ENCODE measurements at regions not wholly inside any gene's neighbourhood (a gene's known extent, or its start where the extent isn't known, plus 50 kb on each side); places are given as distances from the start of the nearest gene placed in this dataset.

DNA sequence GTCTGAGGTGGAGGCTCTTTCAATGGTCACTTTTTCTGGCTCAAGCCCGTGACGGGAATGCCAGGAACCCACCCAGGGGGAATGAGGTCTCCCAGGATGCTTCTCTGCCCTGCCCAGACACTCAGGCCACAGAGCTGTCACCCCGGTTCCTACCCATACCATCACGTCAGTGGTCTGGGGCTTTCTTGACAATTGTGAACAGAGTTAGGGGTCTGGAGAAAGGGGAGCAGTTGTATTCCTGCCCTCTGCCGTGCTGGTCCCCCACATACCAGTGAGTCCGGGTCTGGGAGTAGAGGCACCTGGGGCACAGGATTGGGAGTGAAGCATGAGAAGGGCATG is 97.2 kb downstream of the B3GNT2 start:
- intact Hi-C loops (cut with DNase I): loop anchor here (2.0 kb wide), 1 partner anchor 96 kb away; the partner anchor contains the start of gene B3GNT2
- ATAC-seq: no peak
- DNase-seq (ENCODE audit: missing footprints): no peak

- DNase-seq (ENCODE audit: missing footprints) (no peak), ATAC-seq (peak; percentile 42)
- intact Hi-C loops (cut with DNase I): loop anchor here (2.0 kb wide), 1 partner anchor 95 kb away; the partner anchor contains the start of gene B3GNT2
These were observed 96.3 kb downstream of the B3GNT2 start for GRCh38 chr2:62292190-62292589.

DNA sequence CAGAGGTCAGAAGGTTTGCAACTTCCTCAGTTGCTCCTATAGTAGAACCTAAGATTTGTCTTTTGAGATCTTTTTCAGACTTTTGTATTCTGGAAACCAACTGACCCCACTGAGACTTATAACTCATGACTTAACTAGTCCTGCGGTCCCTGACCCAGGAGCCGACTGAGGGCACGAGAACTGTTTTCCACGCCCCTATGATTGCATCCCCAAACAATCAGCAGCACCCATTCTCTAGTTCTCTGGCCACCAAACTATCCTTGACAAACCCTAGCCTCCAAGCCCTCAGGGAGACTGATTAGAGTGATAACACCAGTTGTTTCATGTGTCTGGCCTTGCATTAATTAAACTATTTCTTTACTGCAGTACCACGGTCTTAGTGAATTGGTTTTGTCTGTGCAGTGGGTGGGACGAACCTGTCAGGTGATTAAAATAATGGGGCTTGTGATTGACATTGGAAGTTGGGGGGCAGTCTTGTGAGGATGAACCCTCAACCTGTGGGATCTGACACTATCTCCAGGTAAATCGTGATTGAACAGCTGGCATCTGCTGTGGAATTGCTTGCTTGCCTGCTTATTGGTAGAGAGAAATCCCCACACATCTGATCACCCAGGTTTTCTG is 95.7 kb downstream of the B3GNT2 start:
- ATAC-seq (no peak), DNase-seq (ENCODE audit: missing footprints) (no peak)
- intact Hi-C loops (cut with DNase I): loop anchor here (2.0 kb wide), 1 partner anchor 95 kb away; the partner anchor contains the start of gene B3GNT2

GRCh38 chr2:62291052-62291451 is 95.1 kb downstream of the B3GNT2 start:
- DNase-seq (ENCODE audit: missing footprints): no peak
- ATAC-seq: no peak
- intact Hi-C loops (cut with DNase I): no loop called here

- intact Hi-C loops (cut with DNase I): no loop called here
- peak; percentile 91 for DNase-seq (ENCODE audit: missing footprints)
- ATAC-seq: peak; percentile 42
These were observed 92.3 kb downstream of the B3GNT2 start for GRCh38 chr2:62287899-62288880.

- intact Hi-C loops (cut with DNase I): no loop called here
- ATAC-seq (no peak), DNase-seq (ENCODE audit: missing footprints) (no peak)
These were observed 91.4 kb downstream of the B3GNT2 start for GRCh38 chr2:62287282-62287681.

DNA sequence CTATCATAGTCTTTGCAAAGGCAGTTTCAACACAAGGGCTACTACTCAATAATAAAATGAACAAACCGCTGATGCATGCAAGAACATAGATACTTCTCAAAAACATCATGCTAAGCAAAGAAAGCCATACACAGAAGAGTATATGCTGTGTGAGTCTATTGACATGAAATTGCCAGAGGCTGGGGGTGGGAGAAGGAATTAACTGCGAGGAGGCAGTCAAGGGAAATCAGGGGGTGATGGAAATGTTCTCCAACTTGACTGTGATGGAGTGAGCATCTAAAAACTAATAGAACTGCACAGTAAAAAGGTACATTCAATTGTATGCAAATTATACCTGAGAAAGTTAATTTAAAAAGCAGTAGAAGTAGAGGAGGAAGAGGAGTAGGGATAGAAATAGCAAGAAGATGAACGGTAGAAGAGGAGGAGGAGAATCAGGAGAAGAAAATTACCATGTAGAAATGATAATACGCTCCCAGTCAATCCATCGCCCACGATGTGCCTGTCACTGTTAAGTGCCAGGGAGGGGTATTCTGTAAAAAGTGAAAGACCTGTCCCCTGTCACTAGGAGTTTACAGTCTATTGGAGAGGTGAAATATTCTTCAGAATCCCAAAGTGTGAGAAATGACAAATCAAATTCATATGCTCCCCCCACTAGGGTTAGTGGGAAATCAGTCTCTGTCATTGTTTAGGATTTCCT is 90.3 kb downstream of the B3GNT2 start:
- intact Hi-C loops (cut with DNase I): no loop called here
- DNase-seq (ENCODE audit: missing footprints) (no peak), ATAC-seq (no peak)

DNA sequence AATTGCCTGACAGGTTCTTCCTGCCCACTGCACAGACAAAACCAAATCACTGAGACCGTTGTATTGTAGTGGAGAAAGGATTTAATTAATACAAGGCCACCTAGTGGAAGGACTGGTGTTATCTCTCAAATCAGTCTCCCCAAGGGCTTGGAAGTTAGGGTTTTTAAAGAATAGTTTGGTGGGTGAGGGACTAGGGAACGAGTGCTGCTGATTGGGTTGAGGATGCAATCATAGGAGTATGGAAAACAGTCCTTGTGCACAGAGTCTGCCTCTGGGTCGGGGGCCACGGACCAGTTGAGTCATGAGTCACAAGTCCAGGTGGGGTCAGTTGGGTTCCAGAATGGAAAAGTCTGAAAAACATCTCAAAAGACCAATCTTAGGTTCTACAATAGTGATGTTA is 89.1 kb downstream of the B3GNT2 start:
- no peak for ATAC-seq
- intact Hi-C loops (cut with DNase I): no loop called here
- no peak for DNase-seq (ENCODE audit: missing footprints)

- no peak for ATAC-seq
- no peak for DNase-seq (ENCODE audit: missing footprints)
- intact Hi-C loops (cut with DNase I): no loop called here
These were observed 88.6 kb downstream of the B3GNT2 start for GRCh38 chr2:62284471-62284870.

GRCh38 chr2:62283147-62283546 is 87.2 kb downstream of the B3GNT2 start:
- intact Hi-C loops (cut with DNase I): no loop called here
- ATAC-seq (no peak), DNase-seq (ENCODE audit: missing footprints) (no peak)

- intact Hi-C loops (cut with DNase I): no loop called here
- DNase-seq (ENCODE audit: missing footprints) (no peak), ATAC-seq (no peak)
These were observed 85.7 kb downstream of the B3GNT2 start for GRCh38 chr2:62281663-62282062.

GRCh38 chr2:62277688-62278087 is 81.8 kb downstream of the B3GNT2 start:
- ATAC-seq: no peak
- no peak for DNase-seq (ENCODE audit: missing footprints)
- intact Hi-C loops (cut with DNase I): no loop called here

Data from Right ventricle myocardium inferior (tissue), 1 donor.